ENCODE measurements at regions not wholly inside any gene's neighbourhood (a gene's known extent, or its start where the extent isn't known, plus 50 kb on each side); places are given as distances from the start of the nearest gene placed in this dataset.
A peak's percentile ranks its signal among the peaks of the same experiment; 100 is the strongest.

GRCh38 chr3:43884581-43884980 lies 193.8 kb downstream of the ABHD5 start:
- peaks cover 5% of the 10 kb centered on the region for H3K4me1 Mint-ChIP-seq
- H3K27me3 Mint-ChIP-seq (ENCODE audit: low read depth) = peaks cover 7% of the 10 kb centered on the region
- H3K4me3 Mint-ChIP-seq = no peak overlapping the region
- no peaks in the 10 kb centered on the region for H3K9me3 Mint-ChIP-seq
- no peak overlapping the region for H3K27ac Mint-ChIP-seq
- TF ChIP-seq, protein P1, sequence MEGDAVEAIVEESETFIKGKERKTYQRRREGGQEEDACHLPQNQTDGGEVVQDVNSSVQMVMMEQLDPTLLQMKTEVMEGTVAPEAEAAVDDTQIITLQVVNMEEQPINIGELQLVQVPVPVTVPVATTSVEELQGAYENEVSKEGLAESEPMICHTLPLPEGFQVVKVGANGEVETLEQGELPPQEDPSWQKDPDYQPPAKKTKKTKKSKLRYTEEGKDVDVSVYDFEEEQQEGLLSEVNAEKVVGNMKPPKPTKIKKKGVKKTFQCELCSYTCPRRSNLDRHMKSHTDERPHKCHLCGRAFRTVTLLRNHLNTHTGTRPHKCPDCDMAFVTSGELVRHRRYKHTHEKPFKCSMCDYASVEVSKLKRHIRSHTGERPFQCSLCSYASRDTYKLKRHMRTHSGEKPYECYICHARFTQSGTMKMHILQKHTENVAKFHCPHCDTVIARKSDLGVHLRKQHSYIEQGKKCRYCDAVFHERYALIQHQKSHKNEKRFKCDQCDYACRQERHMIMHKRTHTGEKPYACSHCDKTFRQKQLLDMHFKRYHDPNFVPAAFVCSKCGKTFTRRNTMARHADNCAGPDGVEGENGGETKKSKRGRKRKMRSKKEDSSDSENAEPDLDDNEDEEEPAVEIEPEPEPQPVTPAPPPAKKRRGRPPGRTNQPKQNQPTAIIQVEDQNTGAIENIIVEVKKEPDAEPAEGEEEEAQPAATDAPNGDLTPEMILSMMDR (IDR thresholded peaks at IDR 0.05; ENCODE audit: unreplicated experiment in 3 of 3) = no peak
- H3K36me3 Mint-ChIP-seq (ENCODE audit: low read depth) = no peaks in the 10 kb centered on the region

- H3K9me3 Mint-ChIP-seq = no peaks in the 10 kb centered on the region
- no peak overlapping the region for H3K4me3 Mint-ChIP-seq
- TF ChIP-seq, protein P1 (IDR thresholded peaks at IDR 0.05; ENCODE audit: unreplicated experiment in 3 of 3) = no peak
- no peak overlapping the region for H3K27ac Mint-ChIP-seq
- no peaks in the 10 kb centered on the region for H3K36me3 Mint-ChIP-seq (ENCODE audit: low read depth)
- H3K27me3 Mint-ChIP-seq (ENCODE audit: low read depth) = peaks cover 16% of the 10 kb centered on the region
- peaks cover 5% of the 10 kb centered on the region for H3K4me1 Mint-ChIP-seq
Observed at GRCh38 chr3:43885908-43886618, 195.3 kb downstream of the ABHD5 start.

DNA sequence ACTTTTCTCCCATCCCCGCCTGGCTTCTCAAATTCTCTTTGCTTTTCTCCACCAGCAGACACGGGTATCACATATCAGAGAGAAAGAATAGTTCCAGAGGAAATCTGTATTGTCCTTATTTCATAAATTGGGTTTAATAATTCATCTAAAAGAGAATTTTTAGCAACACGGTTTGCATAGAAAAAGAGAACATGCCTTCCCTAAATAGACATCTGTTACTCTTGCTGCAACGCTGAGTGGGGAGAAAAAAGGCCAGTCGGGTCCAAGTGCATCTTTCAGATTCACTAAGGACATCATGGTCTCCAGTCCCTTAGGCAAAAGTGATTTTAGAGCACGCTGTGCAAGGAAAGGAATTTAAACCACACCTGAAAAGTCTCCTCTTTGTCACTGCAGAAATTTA lies 201.3 kb downstream of the ABHD5 start:
- Mint-ChIP-seq H3K27me3 (ENCODE audit: low read depth) (peaks cover 49% of the 10 kb centered on the region), H3K27ac (peak overlapping the region in 1 of 3 experiments; percentile 22), H3K36me3 (ENCODE audit: low read depth) (no peaks in the 10 kb centered on the region), H3K4me1 (peaks cover 17% of the 10 kb centered on the region), H3K9me3 (no peaks in the 10 kb centered on the region), H3K4me3 (peak overlapping the region in 1 of 3 experiments; percentile 70)
- TF ChIP-seq, protein P1 (IDR thresholded peaks at IDR 0.05; ENCODE audit: unreplicated experiment in 3 of 3) = no peak

DNA sequence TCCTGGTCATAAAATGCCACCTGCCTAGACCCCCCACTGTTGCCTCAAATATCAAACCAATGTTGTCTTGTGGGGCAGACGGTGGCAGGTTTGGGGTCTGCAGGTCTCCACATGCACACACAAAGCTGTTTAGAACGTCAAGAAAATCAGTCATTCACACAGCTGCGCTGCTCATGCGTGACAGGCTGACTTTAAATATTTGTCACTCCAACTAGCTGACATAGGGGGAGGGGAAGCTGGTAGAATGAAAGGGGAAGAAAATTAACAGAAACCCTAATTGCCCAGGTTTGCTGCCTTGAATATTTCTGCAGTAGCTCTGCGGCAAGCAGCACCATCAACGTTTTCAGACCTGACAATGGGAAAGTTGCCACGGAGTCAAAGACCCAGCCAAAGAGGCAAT lies 201.8 kb downstream of the ABHD5 start:
- Mint-ChIP-seq H3K4me1 (peaks cover 17% of the 10 kb centered on the region), H3K27me3 (ENCODE audit: low read depth) (peaks cover 49% of the 10 kb centered on the region), H3K9me3 (no peaks in the 10 kb centered on the region), H3K27ac (peak overlapping the region in 1 of 3 experiments; percentile 22), H3K4me3 (peak overlapping the region; percentile 14 to 70 (median 60)), H3K36me3 (ENCODE audit: low read depth) (no peaks in the 10 kb centered on the region)
- TF ChIP-seq, protein P1 (IDR thresholded peaks at IDR 0.05; ENCODE audit: unreplicated experiment in 3 of 3) = no peak

- Mint-ChIP-seq H3K4me1 (peaks cover 17% of the 10 kb centered on the region), H3K27me3 (ENCODE audit: low read depth) (peaks cover 46% of the 10 kb centered on the region), H3K4me3 (peak overlapping the region; percentile 74 to 81 (median 80)), H3K27ac (peak overlapping the region in 2 of 3 experiments; percentile 50 to 82), H3K9me3 (no peaks in the 10 kb centered on the region), H3K36me3 (ENCODE audit: low read depth) (no peaks in the 10 kb centered on the region)
- TF ChIP-seq, protein P1 (IDR thresholded peaks at IDR 0.05; ENCODE audit: unreplicated experiment in 3 of 3) = no peak
Observed at GRCh38 chr3:43893727-43894126, 203.0 kb downstream of the ABHD5 start.
